Amygdala (tissue), 56 donors: ENCODE measurements at regions not wholly inside any gene's neighbourhood (a gene's known extent, or its start where the extent isn't known, plus 50 kb on each side); places are given as distances from the start of the nearest gene placed in this dataset.

Experiments used
- DNase-seq, 56 donors: peaks; one replicate each; lab custom pipeline; 2025; lab: John Stamatoyannopoulos, UW

- no peak for DNase-seq
These were observed 61.3 kb upstream of the BZW1 start for GRCh38 chr2:200750323-200750910.

- DNase-seq = no peak
These were observed 59.9 kb upstream of the BZW1 start for GRCh38 chr2:200751786-200752185.

GRCh38 chr2:200752332-200752731, 59.4 kb upstream of the BZW1 start:
- DNase-seq = no peak

- no peak for DNase-seq
These were observed 58.9 kb upstream of the BZW1 start for GRCh38 chr2:200752835-200753234.

- DNase-seq = no peak
These were observed 54.9 kb upstream of the BZW1 start for GRCh38 chr2:200756618-200757321.

GRCh38 chr2:200757399-200757798, 54.3 kb upstream of the BZW1 start:
- DNase-seq = no peak

GRCh38 chr2:200758341-200758740, 53.4 kb upstream of the BZW1 start:
- no peak for DNase-seq

- DNase-seq = no peak
These were observed 50.4 kb upstream of the BZW1 start for GRCh38 chr2:200761266-200761665.
